ENCODE measurements at regions not wholly inside any gene's neighbourhood (a gene's known extent, or its start where the extent isn't known, plus 50 kb on each side); places are given as distances from the start of the nearest gene placed in this dataset.
A peak's percentile ranks its signal among the peaks of the same experiment; 100 is the strongest.

DNA sequence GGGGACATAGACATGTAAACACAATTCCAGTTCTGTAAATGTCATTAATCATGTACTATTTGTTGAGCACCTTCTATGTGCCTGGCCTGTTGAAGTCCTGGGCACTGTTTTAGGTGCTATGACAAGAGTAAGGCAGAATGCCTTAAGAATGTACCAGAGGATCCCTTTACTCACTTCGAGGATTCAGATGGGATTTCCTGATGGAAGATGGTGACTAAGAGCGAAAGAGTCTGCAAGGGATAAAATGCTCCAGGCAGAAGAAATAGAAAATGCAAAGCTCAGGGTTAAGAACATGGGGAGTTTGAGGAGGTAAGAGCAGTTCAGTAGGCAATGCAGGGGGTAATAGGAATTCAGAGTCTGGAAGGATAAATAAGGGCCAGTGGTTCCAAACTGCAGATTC lies 671.3 kb upstream of the TBX3 start:
- H3K27ac ChIP-seq = no peak overlapping the region

DNA sequence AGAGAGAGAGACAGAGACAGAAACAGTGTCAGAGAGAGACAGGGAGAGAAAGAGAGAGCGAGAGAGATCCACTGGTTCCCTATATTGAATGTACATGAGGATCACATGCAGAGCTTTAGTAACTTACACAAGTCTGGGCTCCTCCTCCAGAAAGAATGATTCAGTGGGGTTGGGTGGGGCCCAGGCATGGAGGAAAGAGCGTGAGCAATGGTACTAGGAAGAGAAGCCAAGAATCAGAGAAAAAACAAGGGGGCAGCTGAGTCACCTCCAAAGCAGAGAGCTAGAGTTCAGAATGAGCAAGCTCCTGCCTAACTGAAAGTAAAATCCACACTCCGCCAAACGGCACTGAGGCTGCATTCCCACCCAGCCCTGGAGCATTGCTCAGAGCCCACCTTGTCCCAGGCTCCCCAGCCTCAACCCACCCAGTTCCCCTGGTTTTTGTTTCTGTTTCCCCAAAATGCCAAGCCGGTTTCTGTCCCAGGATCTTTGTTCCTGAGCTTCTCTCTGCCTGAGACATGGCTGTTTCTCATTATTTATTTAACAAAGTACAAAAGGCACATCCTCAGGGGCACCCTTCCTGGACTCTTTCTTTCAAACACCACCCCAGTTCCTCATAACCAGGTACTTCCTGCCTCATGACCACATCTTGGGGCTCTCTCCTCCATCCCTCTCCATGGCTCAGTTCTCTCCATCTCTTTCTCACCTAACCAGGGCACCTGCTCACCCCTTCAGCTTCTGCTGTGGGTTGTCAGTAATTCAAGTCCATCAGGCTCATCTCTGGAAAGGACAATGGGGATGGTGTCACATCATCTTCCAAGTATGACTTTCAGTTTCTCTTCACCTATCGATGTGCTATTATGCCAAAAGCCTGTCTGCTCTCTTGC lies 670.3 kb upstream of the TBX3 start:
- no peaks in the 10 kb centered on the region for H3K4me1 ChIP-seq (ENCODE audit: low read depth)
- H3K27me3 ChIP-seq = no peaks in the 10 kb centered on the region
- no peaks in the 10 kb centered on the region for H3K9me3 ChIP-seq (ENCODE audit: low read depth)
- DNase-seq (ENCODE audit: low read depth in 1 of 2, low spot score in 1 of 2) = peak in 1 of 2 donors; percentile 96
- no peak overlapping the region for H3K4me3 ChIP-seq
- no peak overlapping the region for H3K27ac ChIP-seq
- TF ChIP-seq CTCF (IDR thresholded peaks at IDR 0.05; ENCODE audit: low read depth, low read length) = no peak
- no peaks in the 10 kb centered on the region for H3K36me3 ChIP-seq

More for the DNA sequence above, 671.3 kb upstream of the TBX3 start:
- Histone ChIP-seq H3K27me3 (no peaks in the 10 kb centered on the region), H3K36me3 (no peaks in the 10 kb centered on the region), H3K4me1 (ENCODE audit: low read depth) (no peaks in the 10 kb centered on the region), H3K4me3 (no peak overlapping the region), H3K9me3 (ENCODE audit: low read depth) (no peaks in the 10 kb centered on the region)
- no peak for TF ChIP-seq CTCF (IDR thresholded peaks at IDR 0.05; ENCODE audit: low read depth, low read length)
- no peak for DNase-seq (ENCODE audit: low read depth in 1 of 2, low spot score in 1 of 2)

GRCh38 chr12:115353467-115353866 lies 669.5 kb upstream of the TBX3 start:
- no peak for TF ChIP-seq CTCF (IDR thresholded peaks at IDR 0.05; ENCODE audit: low read depth, low read length)

GRCh38 chr12:115351514-115352077 lies 667.6 kb upstream of the TBX3 start:
- DNase-seq (ENCODE audit: low read depth in 1 of 2, low spot score in 1 of 2) = peak in 1 of 2 donors; percentile 86

More at GRCh38 chr12:115353467-115353866, 669.5 kb upstream of the TBX3 start:
- no peak overlapping the region for H3K27ac ChIP-seq
- H3K9me3 ChIP-seq (ENCODE audit: low read depth) = no peaks in the 10 kb centered on the region
- DNase-seq (ENCODE audit: low read depth in 1 of 2, low spot score in 1 of 2) = no peak
- H3K4me3 ChIP-seq = no peak overlapping the region
- no peaks in the 10 kb centered on the region for H3K36me3 ChIP-seq
- H3K27me3 ChIP-seq = no peaks in the 10 kb centered on the region
- no peaks in the 10 kb centered on the region for H3K4me1 ChIP-seq (ENCODE audit: low read depth)

DNA sequence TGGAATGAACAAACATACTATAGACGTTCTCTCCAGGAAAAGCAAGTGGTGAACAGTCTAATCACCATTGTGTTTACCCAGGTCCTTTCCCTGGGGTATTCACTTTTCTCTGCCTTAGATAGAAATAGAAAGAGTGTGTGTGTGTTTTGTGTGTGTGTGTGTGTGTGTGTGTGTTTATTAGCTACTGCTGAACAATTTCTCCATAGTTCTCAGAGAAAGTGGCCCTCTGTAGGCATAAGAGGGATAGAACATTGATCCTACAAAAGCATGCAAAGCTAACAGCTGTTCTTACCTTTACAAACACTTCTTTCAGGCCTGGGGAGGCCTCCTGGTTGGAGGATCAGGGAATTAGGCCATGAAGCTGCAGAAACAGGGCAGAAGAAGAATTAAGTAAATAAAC lies 665.7 kb upstream of the TBX3 start:
- no peaks in the 10 kb centered on the region for H3K27me3 ChIP-seq
- peak in 1 of 2 donors; percentile 20 for DNase-seq (ENCODE audit: low read depth in 1 of 2, low spot score in 1 of 2)
- no peaks in the 10 kb centered on the region for H3K9me3 ChIP-seq (ENCODE audit: low read depth)
- H3K4me3 ChIP-seq = no peak overlapping the region
- H3K4me1 ChIP-seq (ENCODE audit: low read depth) = no peaks in the 10 kb centered on the region
- no peak for TF ChIP-seq CTCF (IDR thresholded peaks at IDR 0.05; ENCODE audit: low read depth, low read length)
- no peak overlapping the region for H3K27ac ChIP-seq
- no peaks in the 10 kb centered on the region for H3K36me3 ChIP-seq

More at GRCh38 chr12:115351514-115352077, 667.6 kb upstream of the TBX3 start:
- TF ChIP-seq CTCF (IDR thresholded peaks at IDR 0.05; ENCODE audit: low read depth, low read length) = no peak
- H3K27me3 ChIP-seq = no peaks in the 10 kb centered on the region
- H3K27ac ChIP-seq = no peak overlapping the region
- H3K9me3 ChIP-seq (ENCODE audit: low read depth) = no peaks in the 10 kb centered on the region
- no peaks in the 10 kb centered on the region for H3K4me1 ChIP-seq (ENCODE audit: low read depth)
- no peak overlapping the region for H3K4me3 ChIP-seq
- H3K36me3 ChIP-seq = no peaks in the 10 kb centered on the region
